IMR-90 (cell line): ENCODE measurements at regions not wholly inside any gene's neighbourhood (a gene's known extent, or its start where the extent isn't known, plus 50 kb on each side); places are given as distances from the start of the nearest gene placed in this dataset.

Source experiments
- ATAC-seq: fragments of 200-7000 bp; cut with Tn5 transposase; 2 replicates; pipeline ENCODE4 v1.9.1; 2020; ENCODE audit warnings: low read depth, mild to moderate bottlenecking, moderate library complexity
- BruUV-seq: library from RNA; stranded (reverse); fragments of 400-500 nt; replicated peaks from 2 replicates; lab custom pipeline; 2021; lab: Mats Ljungman, UMichigan
- CTCF ChIA-PET: fragments of 300-600 bp; formaldehyde crosslinking; extraction: SDS; loops from one replicate; lab custom pipeline; 2021; ENCODE audit warnings: antibody characterized with exemption; lab: Yijun Ruan, JAX
- POLR2A ChIA-PET: fragments of 300-600 bp; sonication (Branson Sonifier 250); formaldehyde crosslinking; loops from one replicate; lab custom pipeline; 2022; ENCODE audit warnings: antibody characterized with exemption; ENCODE audit not compliant: unreplicated experiment; lab: Charles Lee
- DNase-seq: peaks from one replicate; pipeline ENCODE4 v3.0.0; 2013
- H2AFZ ChIP-seq: replicated peaks from 2 replicates; pipeline ENCODE3; 2013; ENCODE audit warnings: low read length, mild to moderate bottlenecking; ENCODE audit not compliant: poor library complexity
- H2AK5ac ChIP-seq: 2 replicates; pipeline ENCODE4 v1.6.1; 2013; ENCODE audit warnings: low read depth, low read length, inconsistent platforms
- H2AK9ac ChIP-seq: replicated peaks from 2 replicates; pipeline ENCODE3; 2013; ENCODE audit warnings: mild to moderate bottlenecking, low read depth, low read length, moderate library complexity; ENCODE audit not compliant: poor library complexity
- H2BK120ac ChIP-seq: 2 replicates; pipeline ENCODE4 v1.6.1; 2013; ENCODE audit warnings: low read depth, low read length, inconsistent platforms
- H2BK15ac ChIP-seq: 3 replicates; pipeline ENCODE4 v1.6.1; 2013; ENCODE audit warnings: low read depth, low read length, inconsistent platforms
- H2BK20ac ChIP-seq: 2 replicates; pipeline ENCODE4 v1.6.1; 2013; ENCODE audit warnings: low read depth, mild to moderate bottlenecking, inconsistent platforms, low read length, moderate library complexity
- H2BK5ac ChIP-seq: 2 replicates; pipeline ENCODE4 v1.6.1; 2013; ENCODE audit warnings: mild to moderate bottlenecking, low read depth, low read length, inconsistent platforms; ENCODE audit not compliant: poor library complexity, severe bottlenecking
- H3K14ac ChIP-seq: replicated peaks from 2 replicates; pipeline ENCODE4 v1.6.1; 2013; ENCODE audit warnings: low read depth, low read length, inconsistent platforms
- H3K18ac ChIP-seq: 2 replicates; pipeline ENCODE4 v1.6.1; 2013; ENCODE audit warnings: low read depth, low read length, control low read depth
- H3K23ac ChIP-seq: 2 replicates; pipeline ENCODE4 v1.6.1; 2013; ENCODE audit warnings: low read depth, low read length, inconsistent platforms
- H3K27ac ChIP-seq: 2 replicates; pipeline ENCODE4 v1.5.1; 2013; ENCODE audit warnings: mild to moderate bottlenecking, control low read depth, low read length; ENCODE audit not compliant: insufficient read depth
- H3K27me3 ChIP-seq: 2 replicates; pipeline ENCODE4 v1.6.1; 2013; ENCODE audit warnings: low read length; ENCODE audit not compliant: control insufficient read depth, insufficient read depth
- H3K36me3 ChIP-seq: 2 replicates; pipeline ENCODE4 v1.6.1; 2013; ENCODE audit warnings: low read length, mixed read lengths; ENCODE audit not compliant: control insufficient read depth, insufficient read depth
- H3K4ac ChIP-seq: 2 replicates; pipeline ENCODE4 v1.6.1; 2013; ENCODE audit warnings: low read depth, low read length, inconsistent platforms
- H3K4me1 ChIP-seq: 2 replicates; pipeline ENCODE4 v1.6.1; 2013; ENCODE audit warnings: low read length, mixed read lengths; ENCODE audit not compliant: control insufficient read depth, insufficient read depth
- H3K4me2 ChIP-seq: 2 replicates; pipeline ENCODE4 v1.6.1; 2013; ENCODE audit warnings: low read depth, mild to moderate bottlenecking, control low read depth, low read length, moderate library complexity
- H3K4me3 ChIP-seq: 2 replicates; pipeline ENCODE4 v1.5.1; 2013; ENCODE audit warnings: low read depth, mild to moderate bottlenecking, control low read depth, low read length, moderate library complexity; ENCODE audit not compliant: insufficient read depth
- H3K56ac ChIP-seq: 2 replicates; pipeline ENCODE4 v1.6.1; 2013; ENCODE audit warnings: low read length, inconsistent platforms; ENCODE audit not compliant: insufficient read depth; ENCODE audit errors: extremely low read depth
- H3K79me1 ChIP-seq, 2 experiments: 2 replicates each; pipeline ENCODE4 v1.6.1; 2013; ENCODE audit warnings: low read length in 2 of 2, inconsistent platforms in 1 of 2, low read depth in 1 of 2
- H3K9ac ChIP-seq: 2 replicates; pipeline ENCODE4 v1.6.1; 2013; ENCODE audit warnings: low read depth, low read length, control low read depth
- H3K9me1 ChIP-seq: 2 replicates; pipeline ENCODE4 v1.6.1; 2013; ENCODE audit warnings: low read length, inconsistent platforms; ENCODE audit not compliant: insufficient read depth
- H3K9me3 ChIP-seq: 2 replicates; pipeline ENCODE4 v1.6.1; 2013; ENCODE audit warnings: low read length; ENCODE audit not compliant: control insufficient read depth, insufficient read depth
- H4K20me1 ChIP-seq: 2 replicates; pipeline ENCODE4 v1.6.1; 2013; ENCODE audit warnings: low read length, inconsistent platforms; ENCODE audit not compliant: insufficient read depth
- H4K5ac ChIP-seq: 2 replicates; pipeline ENCODE4 v1.6.1; 2013; ENCODE audit warnings: mild to moderate bottlenecking, low read depth, low read length, control low read depth
- H4K8ac ChIP-seq, 2 experiments: 2 replicates each; pipeline ENCODE4 v1.6.1; 2013; ENCODE audit warnings: low read depth in 2 of 2, low read length in 2 of 2, control low read depth in 1 of 2, inconsistent platforms in 1 of 2
- H4K91ac ChIP-seq: 2 replicates; pipeline ENCODE4 v1.6.1; 2013; ENCODE audit warnings: low read depth, low read length, inconsistent platforms; ENCODE audit not compliant: insufficient read depth
- FOS ChIP-seq: fragments of 150-350 bp; IDR thresholded peaks from 2 replicates; pipeline ENCODE4 v1.6.1; 2016; ENCODE audit warnings: low read depth, low read length
- MAZ ChIP-seq: IDR thresholded peaks from 2 replicates; pipeline ENCODE4 v1.6.1; 2012; ENCODE audit warnings: low read depth, mild to moderate bottlenecking, low read length, improper control_type of control experiment, moderate library complexity, borderline replicate concordance
- POLR2A ChIP-seq: IDR thresholded peaks from 2 replicates; pipeline ENCODE4 v1.6.1; 2012; ENCODE audit warnings: mild to moderate bottlenecking, low read depth, low read length
- SMC3 ChIP-seq: fragments of 150-350 bp; IDR thresholded peaks from 2 replicates; pipeline ENCODE4 v1.6.1; 2016; ENCODE audit warnings: low read depth, mild to moderate bottlenecking, antibody characterized with exemption, low read length, moderate library complexity
- WGBS, 2 experiments: methylation state at CpG; one replicate each; pipeline versions ENCODE4 v1.1.5 to v1.1.7; 2013; ENCODE audit warnings: missing lambda C conversion rate in 2 of 2; ENCODE audit not compliant: insufficient read length in 1 of 2; ENCODE audit errors: extremely low coverage in 2 of 2; 5-methylcytosine and 5-hydroxymethylcytosine counted together
- dilution Hi-C: fragments of 300-500 bp; cut with HindIII; formaldehyde crosslinking; loops from one replicate; pipeline ENCODE4 v1.14.3; 2018; ENCODE audit warnings: low sequenced_read_pairs; ENCODE audit not compliant: unreplicated experiment
- in situ Hi-C: fragments of 300-500 bp; cut with MboI; formaldehyde crosslinking; loops from 3 replicates; pipeline ENCODE4 v1.14.3; 2019; ENCODE audit warnings: low sequenced_read_pairs, inconsistent platforms, mixed read lengths
- intact Hi-C: fragments of 100-400 bp; cut with micrococcal nuclease; formaldehyde crosslinking; loops from 2 replicates; pipeline ENCODE4 v1.10.0; 2022
- TF ChIP-seq, protein P1 (sequence below): fragments of 150-350 bp; IDR thresholded peaks from 2 replicates; pipeline ENCODE4 v1.6.1; 2016; ENCODE audit warnings: low read depth, mild to moderate bottlenecking, low read length, moderate library complexity, borderline replicate concordance
- TF ChIP-seq, protein P2 (sequence below): fragments of 150-350 bp; IDR thresholded peaks from 2 replicates; pipeline ENCODE4 v1.6.1; 2017; ENCODE audit warnings: mild to moderate bottlenecking, antibody characterized with exemption, low read length, low read depth

DNA sequence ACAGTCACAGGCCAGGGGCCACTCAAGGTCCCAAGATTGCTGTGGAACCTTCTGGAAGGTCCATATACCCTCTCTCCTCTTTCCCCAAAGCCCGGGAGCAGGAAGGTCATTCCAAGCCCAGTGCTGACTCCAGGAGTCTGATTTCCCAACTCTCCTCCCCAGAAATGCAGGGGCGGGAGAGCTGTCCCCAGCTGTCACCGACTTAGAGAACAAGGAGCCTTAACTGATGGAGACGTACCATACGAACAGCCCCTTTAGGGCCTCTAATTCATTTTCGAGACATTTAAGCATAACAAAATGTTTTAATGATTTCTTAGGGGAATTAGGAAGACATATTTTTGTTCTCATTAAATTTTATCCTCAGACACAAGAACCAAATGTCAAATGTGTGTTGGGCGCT, 99.2 kb downstream of the PHETA1 start:
- H4K20me1 ChIP-seq = no peaks in the 10 kb centered on the region
- no peak overlapping the region for H3K27ac ChIP-seq
- H2BK15ac ChIP-seq = no peak overlapping the region
- H2BK5ac ChIP-seq = no peak overlapping the region
- no peak overlapping the region for H2AK9ac ChIP-seq
- H3K4ac ChIP-seq = no peak overlapping the region
- H2BK120ac ChIP-seq = no peak overlapping the region
- no peak overlapping the region for H4K91ac ChIP-seq
- no peak overlapping the region for H3K56ac ChIP-seq
- dilution Hi-C loops = no loop called here
- no peak overlapping the region for H3K4me2 ChIP-seq
- H3K9ac ChIP-seq = no peak overlapping the region
- no peaks in the 10 kb centered on the region for H3K4me1 ChIP-seq
- no peak overlapping the region for H2BK20ac ChIP-seq
- no peak overlapping the region for H3K18ac ChIP-seq
- H2AFZ ChIP-seq = no peak overlapping the region
- TF ChIP-seq SMC3 (no peak), FOS (no peak), MAZ (no peak), POLR2A (no peak)
- TF ChIP-seq, protein P1, sequence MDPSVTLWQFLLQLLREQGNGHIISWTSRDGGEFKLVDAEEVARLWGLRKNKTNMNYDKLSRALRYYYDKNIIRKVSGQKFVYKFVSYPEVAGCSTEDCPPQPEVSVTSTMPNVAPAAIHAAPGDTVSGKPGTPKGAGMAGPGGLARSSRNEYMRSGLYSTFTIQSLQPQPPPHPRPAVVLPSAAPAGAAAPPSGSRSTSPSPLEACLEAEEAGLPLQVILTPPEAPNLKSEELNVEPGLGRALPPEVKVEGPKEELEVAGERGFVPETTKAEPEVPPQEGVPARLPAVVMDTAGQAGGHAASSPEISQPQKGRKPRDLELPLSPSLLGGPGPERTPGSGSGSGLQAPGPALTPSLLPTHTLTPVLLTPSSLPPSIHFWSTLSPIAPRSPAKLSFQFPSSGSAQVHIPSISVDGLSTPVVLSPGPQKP = no peak
- TF ChIP-seq, protein P2, sequence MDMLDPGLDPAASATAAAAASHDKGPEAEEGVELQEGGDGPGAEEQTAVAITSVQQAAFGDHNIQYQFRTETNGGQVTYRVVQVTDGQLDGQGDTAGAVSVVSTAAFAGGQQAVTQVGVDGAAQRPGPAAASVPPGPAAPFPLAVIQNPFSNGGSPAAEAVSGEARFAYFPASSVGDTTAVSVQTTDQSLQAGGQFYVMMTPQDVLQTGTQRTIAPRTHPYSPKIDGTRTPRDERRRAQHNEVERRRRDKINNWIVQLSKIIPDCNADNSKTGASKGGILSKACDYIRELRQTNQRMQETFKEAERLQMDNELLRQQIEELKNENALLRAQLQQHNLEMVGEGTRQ = no peak
- H4K8ac ChIP-seq = no peak overlapping the region
- no peak overlapping the region for H2AK5ac ChIP-seq
- no peak overlapping the region for H3K14ac ChIP-seq
- H3K9me3 ChIP-seq = no peaks in the 10 kb centered on the region
- peaks cover 22% of the 10 kb centered on the region for H3K27me3 ChIP-seq
- no peak for ATAC-seq
- POLR2A ChIA-PET = no interaction called here
- in situ Hi-C loops = no loop called here
- intact Hi-C loops = no loop called here
- no peaks in the 10 kb centered on the region for H3K36me3 ChIP-seq
- CTCF ChIA-PET = no interaction called here
- 0% methylated on average over 1 of the region's 7 CpGs; no CpG with 5 or more reads in 1 of the 2 experiments for WGBS, 2 experiments
- H3K23ac ChIP-seq = no peak overlapping the region
- no TSS peak for BruUV-seq
- DNase-seq = no peak
- H3K9me1 ChIP-seq = no peaks in the 10 kb centered on the region
- H3K4me3 ChIP-seq = no peak overlapping the region
- no peaks in the 10 kb centered on the region for H3K79me1 ChIP-seq
- no peak overlapping the region for H4K5ac ChIP-seq
